ENCODE measurements at regions not wholly inside any gene's neighbourhood (a gene's known extent, or its start where the extent isn't known, plus 50 kb on each side); places are given as distances from the start of the nearest gene placed in this dataset.

DNA sequence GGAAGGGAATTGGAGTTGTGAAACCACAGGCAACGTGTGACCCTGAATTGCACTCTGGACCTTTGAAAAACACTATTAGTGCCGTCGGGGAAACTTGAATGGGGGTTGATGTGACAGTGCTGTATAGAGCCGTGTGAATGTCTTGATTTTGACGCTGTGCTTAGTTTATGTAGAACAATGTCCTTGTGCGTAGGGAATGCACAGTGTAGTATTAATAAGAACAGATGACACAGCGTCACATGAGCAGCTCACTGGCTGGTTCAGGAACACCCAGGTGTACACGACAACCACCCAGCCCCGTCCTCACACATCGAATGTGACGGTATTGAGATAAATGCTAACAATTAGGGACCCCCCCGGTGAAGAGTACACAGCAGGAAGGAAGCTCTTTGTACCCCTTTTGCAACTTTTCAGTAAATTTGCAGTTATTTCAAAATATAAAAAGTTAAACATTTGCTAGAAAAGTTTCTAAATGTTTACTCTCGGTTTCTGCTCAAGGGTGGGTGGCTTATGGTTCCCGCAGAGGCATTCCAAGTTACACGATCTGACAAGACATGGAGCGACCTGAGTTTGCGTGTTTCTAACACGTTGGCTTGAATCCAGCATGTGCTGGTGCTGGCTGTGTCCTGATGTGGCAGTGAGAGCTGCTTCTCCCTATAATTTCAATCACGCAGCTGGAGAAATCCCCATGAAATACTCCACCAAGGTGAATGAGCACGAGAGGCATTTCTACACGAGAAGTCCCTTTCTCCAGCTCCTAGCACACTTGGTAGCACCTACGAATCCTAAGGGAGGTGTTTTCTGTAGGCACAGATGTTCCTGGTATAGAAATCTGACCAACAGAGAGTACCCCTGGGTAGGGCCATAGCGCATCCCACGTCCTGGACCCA is 208.0 kb upstream of the EXOC2 start:
- Histone ChIP-seq H3K4me1 (peaks cover 0 to 15% (median 0%) of the 10 kb centered on the region in 4 donors), H3K9me3 (no peaks in the 10 kb centered on the region), H3K27ac (no peak overlapping the region), H3K27me3 (no peaks in the 10 kb centered on the region), H3K36me3 (no peaks in the 10 kb centered on the region), H3K4me3 (no peak overlapping the region)
- TF ChIP-seq POLR2A (IDR thresholded peaks at IDR 0.05) = no peak
- DNase-seq (ENCODE audit: low spot score in 2 of 2) = no peak
- 66 to 71% methylated on average over 24 of the region's 24 CpGs for WGBS, 2 donors

DNA sequence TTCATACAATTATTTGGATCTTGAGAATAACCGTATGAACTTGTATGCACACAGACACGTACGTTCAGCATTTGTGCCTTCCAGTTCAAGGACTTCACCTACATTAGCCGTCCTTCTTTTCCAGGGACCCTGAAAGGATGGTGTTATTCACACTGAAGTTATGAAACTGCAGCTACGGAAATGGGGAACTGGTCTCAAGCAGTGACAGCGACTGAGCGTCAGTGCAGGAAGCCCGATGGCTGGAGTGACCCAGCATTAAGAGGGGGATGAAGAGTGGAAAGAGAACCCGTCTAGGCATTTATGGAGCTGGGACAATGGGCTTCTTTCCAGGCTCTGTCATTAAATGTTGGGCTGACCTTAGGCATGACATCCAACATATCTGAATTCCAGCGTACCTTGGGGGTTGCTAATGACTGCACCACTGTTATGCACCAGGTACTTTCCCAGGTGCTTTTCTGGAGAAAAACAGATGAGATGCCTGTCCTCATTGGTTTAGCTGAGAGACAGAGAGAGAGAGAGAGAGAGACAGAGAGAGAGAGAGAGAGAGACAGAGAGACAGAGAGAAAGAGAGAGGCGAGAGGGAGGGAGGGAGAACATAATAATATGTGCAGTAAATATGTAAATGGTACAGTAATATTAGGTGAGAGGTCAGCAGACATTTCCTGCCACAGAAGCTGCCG is 204.7 kb upstream of the EXOC2 start:
- H3K9me3 ChIP-seq = no peaks in the 10 kb centered on the region
- H3K27ac ChIP-seq = no peak overlapping the region
- TF ChIP-seq, protein P1, sequence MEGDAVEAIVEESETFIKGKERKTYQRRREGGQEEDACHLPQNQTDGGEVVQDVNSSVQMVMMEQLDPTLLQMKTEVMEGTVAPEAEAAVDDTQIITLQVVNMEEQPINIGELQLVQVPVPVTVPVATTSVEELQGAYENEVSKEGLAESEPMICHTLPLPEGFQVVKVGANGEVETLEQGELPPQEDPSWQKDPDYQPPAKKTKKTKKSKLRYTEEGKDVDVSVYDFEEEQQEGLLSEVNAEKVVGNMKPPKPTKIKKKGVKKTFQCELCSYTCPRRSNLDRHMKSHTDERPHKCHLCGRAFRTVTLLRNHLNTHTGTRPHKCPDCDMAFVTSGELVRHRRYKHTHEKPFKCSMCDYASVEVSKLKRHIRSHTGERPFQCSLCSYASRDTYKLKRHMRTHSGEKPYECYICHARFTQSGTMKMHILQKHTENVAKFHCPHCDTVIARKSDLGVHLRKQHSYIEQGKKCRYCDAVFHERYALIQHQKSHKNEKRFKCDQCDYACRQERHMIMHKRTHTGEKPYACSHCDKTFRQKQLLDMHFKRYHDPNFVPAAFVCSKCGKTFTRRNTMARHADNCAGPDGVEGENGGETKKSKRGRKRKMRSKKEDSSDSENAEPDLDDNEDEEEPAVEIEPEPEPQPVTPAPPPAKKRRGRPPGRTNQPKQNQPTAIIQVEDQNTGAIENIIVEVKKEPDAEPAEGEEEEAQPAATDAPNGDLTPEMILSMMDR (IDR thresholded peaks at IDR 0.05) = no peak
- no peak for TF ChIP-seq EP300 (IDR thresholded peaks at IDR 0.05)
- no peak for TF ChIP-seq POLR2A (IDR thresholded peaks at IDR 0.05)
- peaks cover 0 to 15% (median 0%) of the 10 kb centered on the region in 4 donors for H3K4me1 ChIP-seq
- no peak for DNase-seq (ENCODE audit: low spot score in 2 of 2)
- 76 to 78% methylated on average over 12 of the region's 12 CpGs for WGBS, 2 donors
- no peak overlapping the region for H3K4me3 ChIP-seq
- no peaks in the 10 kb centered on the region for H3K27me3 ChIP-seq
- no peaks in the 10 kb centered on the region for H3K36me3 ChIP-seq

DNA sequence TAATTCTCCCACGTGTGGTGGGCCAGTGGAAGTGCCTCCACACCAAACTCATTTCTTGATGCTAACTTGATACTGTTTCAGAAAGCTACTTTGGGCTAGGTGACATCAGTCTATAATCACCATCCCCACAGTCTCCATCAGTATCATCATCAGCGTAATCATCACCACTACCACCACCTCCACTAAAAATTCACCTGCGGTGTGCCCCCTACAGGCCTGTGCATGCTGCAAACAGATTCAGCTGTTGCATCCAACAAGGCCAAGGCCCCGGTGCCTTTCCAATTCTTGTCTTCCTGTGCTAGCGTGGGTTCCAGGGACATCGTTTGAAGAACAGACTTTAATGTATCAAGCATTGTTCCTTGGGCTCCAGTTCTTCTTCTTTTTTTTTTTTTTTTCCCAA is 201.3 kb upstream of the EXOC2 start:
- TF ChIP-seq, protein P1 (IDR thresholded peaks at IDR 0.05) = no peak
- no peak for TF ChIP-seq POLR2A (IDR thresholded peaks at IDR 0.05)
- no peak for TF ChIP-seq EP300 (IDR thresholded peaks at IDR 0.05)
- no peak overlapping the region for H3K4me3 ChIP-seq
- no peak overlapping the region for H3K27ac ChIP-seq
- no peaks in the 10 kb centered on the region for H3K9me3 ChIP-seq
- H3K27me3 ChIP-seq = no peaks in the 10 kb centered on the region
- no peaks in the 10 kb centered on the region for H3K36me3 ChIP-seq
- H3K4me1 ChIP-seq = no peaks in the 10 kb centered on the region
- 73 to 75% methylated on average over 6 of the region's 6 CpGs for WGBS, 2 donors
- no peak for DNase-seq (ENCODE audit: low spot score in 2 of 2)

DNA sequence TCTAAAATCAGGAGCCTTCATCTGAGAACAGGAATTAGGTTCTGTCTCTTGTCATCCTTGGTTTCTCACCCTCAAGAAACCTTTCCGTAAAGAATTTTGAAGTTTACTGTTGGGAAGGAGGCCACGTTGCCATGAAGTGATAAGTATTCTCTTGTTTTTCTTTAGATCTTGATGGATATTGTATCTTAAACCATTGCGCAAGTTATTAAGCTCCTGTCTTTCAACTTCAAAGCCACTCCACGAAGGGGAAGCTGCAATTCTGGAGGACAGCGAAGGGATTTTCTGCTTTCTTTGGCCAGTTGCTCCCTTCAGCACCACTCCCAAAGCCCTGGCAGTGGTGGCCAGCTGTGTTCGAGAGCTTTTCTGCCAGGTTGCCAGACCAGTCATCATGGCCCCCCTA is 198.1 kb upstream of the EXOC2 start:
- no peak for DNase-seq (ENCODE audit: low spot score in 2 of 2)
- Histone ChIP-seq H3K27me3 (no peaks in the 10 kb centered on the region), H3K4me1 (no peaks in the 10 kb centered on the region), H3K9me3 (no peaks in the 10 kb centered on the region), H3K4me3 (no peak overlapping the region), H3K27ac (no peak overlapping the region), H3K36me3 (no peaks in the 10 kb centered on the region)
- TF ChIP-seq, protein P1 (IDR thresholded peaks at IDR 0.05) = no peak
- TF ChIP-seq EP300 (IDR thresholded peaks at IDR 0.05) = no peak
- TF ChIP-seq POLR2A (IDR thresholded peaks at IDR 0.05) = no peak
- 74 to 77% methylated on average over 6 of the region's 6 CpGs for WGBS, 2 donors

DNA sequence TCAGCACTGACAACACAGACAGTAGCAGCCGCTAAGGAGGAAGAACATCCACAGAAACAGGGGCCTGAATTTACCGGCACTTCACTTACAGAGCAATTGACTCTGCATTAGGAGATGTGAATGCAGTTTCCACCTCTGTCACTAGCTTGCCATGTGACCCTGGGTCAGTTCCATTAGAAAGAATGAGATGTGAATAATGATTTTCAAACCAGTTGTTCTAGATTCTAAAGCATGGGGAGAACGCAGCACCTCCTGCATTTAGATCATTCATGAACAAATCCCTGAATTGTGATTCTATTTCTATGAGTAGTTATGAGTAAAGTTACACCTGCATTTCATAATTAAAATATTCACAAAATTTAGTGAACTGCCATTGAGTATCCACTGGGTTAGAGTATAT is 197.3 kb upstream of the EXOC2 start:
- Histone ChIP-seq H3K4me1 (no peaks in the 10 kb centered on the region), H3K27me3 (no peaks in the 10 kb centered on the region), H3K4me3 (no peak overlapping the region), H3K9me3 (no peaks in the 10 kb centered on the region), H3K36me3 (no peaks in the 10 kb centered on the region), H3K27ac (no peak overlapping the region)
- no peak for DNase-seq (ENCODE audit: low spot score in 2 of 2)
- TF ChIP-seq POLR2A (IDR thresholded peaks at IDR 0.05) = no peak
- TF ChIP-seq, protein P1 (IDR thresholded peaks at IDR 0.05) = no peak
- TF ChIP-seq EP300 (IDR thresholded peaks at IDR 0.05) = no peak
- 74 to 86% methylated on average over 3 of the region's 3 CpGs for WGBS, 2 donors

Data from tibial nerve (tissue), 4 donors.